Naive thymus-derived CD4-positive, alpha-beta T cell (primary cell): ENCODE measurements at regions not wholly inside any gene's neighbourhood (a gene's known extent, or its start where the extent isn't known, plus 50 kb on each side); places are given as distances from the start of the nearest gene placed in this dataset.

ENCODE experiments used
- ATAC-seq: fragments of 150-1000 bp; cut with Tn5 transposase; 2 replicates; pipeline ENCODE4 v1.10.0; 2021; ENCODE audit warnings: mild to moderate bottlenecking, moderate library complexity
- CTCF ChIA-PET: fragments of 350-600 bp; sonication (Branson Sonifier 250); formaldehyde crosslinking; loops from one replicate; lab custom pipeline; 2021; ENCODE audit warnings: antibody characterized with exemption; lab: Charles Lee
- POLR2A ChIA-PET: fragments of 350-600 bp; sonication (Branson Sonifier 250); formaldehyde crosslinking; loops from one replicate; lab custom pipeline; 2021; ENCODE audit warnings: antibody characterized with exemption, inconsistent platforms; lab: Charles Lee
- DNase-seq, 9 donors: peaks; one replicate each; pipeline versions ENCODE4 v3.0.0 to v3.0.0-alpha.2; 2020 to 2022; ENCODE audit warnings: mixed read lengths in 1 of 9
- H3K27ac ChIP-seq: one replicate; pipeline ENCODE4 v1.7.0; 2013; ENCODE audit warnings: mild to moderate bottlenecking, low read depth, low read length, moderate library complexity
- H3K27me3 ChIP-seq, 2 donors: one replicate each; pipeline ENCODE4 v1.7.0; 2013; ENCODE audit warnings: low read length in 2 of 2, mild to moderate bottlenecking in 2 of 2, moderate library complexity in 2 of 2; ENCODE audit not compliant: control insufficient read depth in 2 of 2, insufficient read depth in 2 of 2
- H3K36me3 ChIP-seq, 3 experiments: 1 replicate in 2 of 3; 2 replicates in 1 of 3; pipeline ENCODE4 v1.7.0; 2013; ENCODE audit warnings: low read length in 3 of 3, mild to moderate bottlenecking in 3 of 3, moderate library complexity in 1 of 3; ENCODE audit not compliant: insufficient read depth in 3 of 3, control insufficient read depth in 2 of 3
- H3K4me1 ChIP-seq, 2 donors: one replicate each; pipeline ENCODE4 v1.7.0; 2013; ENCODE audit warnings: low read length in 2 of 2, mild to moderate bottlenecking in 2 of 2, moderate library complexity in 1 of 2; ENCODE audit not compliant: control insufficient read depth in 2 of 2, insufficient read depth in 2 of 2
- H3K4me3 ChIP-seq: 2 replicates; pipeline ENCODE4 v1.7.0; 2013; ENCODE audit warnings: mild to moderate bottlenecking, low read length
- H3K9me3 ChIP-seq, 3 experiments: 1 replicate in 2 of 3; 2 replicates in 1 of 3; pipeline ENCODE4 v1.7.0; 2013; ENCODE audit warnings: low read length in 3 of 3; ENCODE audit not compliant: control insufficient read depth in 2 of 3
- H3K27ac Mint-ChIP-seq, 9 donors: one replicate each; pipeline ENCODE4 v1.8.0; 2020 to 2022; ENCODE audit warnings: mixed read lengths in 9 of 9, mild to moderate bottlenecking in 8 of 9, moderate library complexity in 5 of 9, inconsistent platforms in 2 of 9
- H3K27me3 Mint-ChIP-seq, 5 donors: one replicate each; pipeline ENCODE4 v1.8.0; 2021 to 2022; ENCODE audit warnings: mixed read lengths in 5 of 5, mild to moderate bottlenecking in 1 of 5
- H3K36me3 Mint-ChIP-seq, 5 donors: one replicate each; pipeline ENCODE4 v1.8.0; 2020 to 2022; ENCODE audit warnings: mixed read lengths in 5 of 5, mild to moderate bottlenecking in 3 of 5, inconsistent platforms in 1 of 5
- H3K4me1 Mint-ChIP-seq, 7 donors: one replicate each; pipeline ENCODE4 v1.8.0; 2020 to 2022; ENCODE audit warnings: mixed read lengths in 7 of 7, mild to moderate bottlenecking in 3 of 7, inconsistent platforms in 1 of 7
- H3K4me3 Mint-ChIP-seq, 10 donors: one replicate each; pipeline ENCODE4 v1.8.0; 2020 to 2022; ENCODE audit warnings: mild to moderate bottlenecking in 10 of 10, mixed read lengths in 10 of 10, moderate library complexity in 6 of 10, inconsistent platforms in 2 of 10
- H3K9me3 Mint-ChIP-seq, 11 donors: one replicate each; pipeline ENCODE4 v1.8.0; 2020 to 2022; ENCODE audit warnings: mixed read lengths in 11 of 11, mild to moderate bottlenecking in 4 of 11, inconsistent platforms in 1 of 11, moderate library complexity in 1 of 11
- intact Hi-C, 2 donors: fragments of 100-400 bp; cut with micrococcal nuclease; formaldehyde crosslinking; loops; one replicate each; pipeline ENCODE4 v1.15.1; 2023

DNA sequence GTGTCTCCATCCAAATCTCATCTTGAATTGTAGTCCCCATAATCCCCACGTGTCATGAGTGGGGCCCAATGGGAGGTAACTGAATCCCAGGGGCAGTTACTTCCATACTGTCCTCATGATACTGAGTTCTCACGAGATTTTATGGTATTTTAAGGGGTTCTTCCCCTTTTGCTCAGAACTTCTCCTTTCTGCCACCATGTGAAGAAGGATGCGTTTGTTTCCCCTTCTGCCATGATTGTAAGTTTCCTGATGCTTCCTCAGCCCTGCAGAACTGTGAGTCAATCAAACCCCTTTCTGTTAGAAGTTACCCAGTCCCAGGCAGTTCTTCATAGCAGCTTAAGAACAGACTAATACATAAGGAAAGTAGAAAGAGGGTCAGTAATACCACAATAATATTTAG, 480.4 kb downstream of the KCNJ3 start:
- Mint-ChIP-seq H3K4me1 (no peaks in the 10 kb centered on the region), H3K9me3 (peaks cover 0 to 5% (median 0%) of the 10 kb centered on the region in 11 donors), H3K27ac (no peak overlapping the region), H3K36me3 (no peaks in the 10 kb centered on the region), H3K4me3 (no peak overlapping the region), H3K27me3 (no peaks in the 10 kb centered on the region)
- ChIA-PET POLR2A (no interaction called here), CTCF (no interaction called here)
- Histone ChIP-seq H3K27me3 (no peaks in the 10 kb centered on the region), H3K27ac (no peak overlapping the region), H3K4me3 (no peak overlapping the region), H3K36me3 (no peaks in the 10 kb centered on the region), H3K9me3 (no peaks in the 10 kb centered on the region), H3K4me1 (no peaks in the 10 kb centered on the region)
- ATAC-seq (no peak), DNase-seq (no peak)
- intact Hi-C loops = no loop called here

DNA sequence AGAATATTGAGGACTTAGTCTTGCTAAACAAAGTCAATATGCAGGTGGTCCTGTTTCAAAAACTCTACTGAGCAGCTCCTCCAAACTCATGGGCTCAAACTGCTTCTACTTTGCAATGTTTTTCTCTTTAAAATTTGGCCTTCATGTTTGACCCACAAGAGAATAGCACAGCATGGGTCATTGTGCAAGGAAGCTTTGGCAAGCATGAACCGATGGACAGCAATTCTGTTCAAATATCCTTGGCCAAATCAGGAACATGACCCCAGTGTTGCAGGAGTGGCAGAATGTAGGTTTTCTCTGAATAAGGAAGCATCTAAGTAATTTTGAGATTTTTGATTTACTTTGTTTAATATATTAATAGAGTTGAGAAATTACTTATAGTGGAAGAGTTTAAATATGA, 477.9 kb downstream of the KCNJ3 start:
- no peaks in the 10 kb centered on the region for H3K36me3 ChIP-seq
- ATAC-seq (no peak), DNase-seq (no peak)
- Mint-ChIP-seq H3K27ac (no peak overlapping the region), H3K9me3 (peaks cover 0 to 4% (median 0%) of the 10 kb centered on the region in 11 donors), H3K36me3 (no peaks in the 10 kb centered on the region), H3K27me3 (no peaks in the 10 kb centered on the region), H3K4me1 (no peaks in the 10 kb centered on the region), H3K4me3 (no peak overlapping the region)
- ChIA-PET POLR2A (no interaction called here), CTCF (interaction anchor here (0.6 kb wide), 1 partner anchor 565 kb away, joined by 3 read pairs; no protein-coding TSS in a partner anchor)
- H3K27ac ChIP-seq = no peak overlapping the region
- H3K4me1 ChIP-seq = no peaks in the 10 kb centered on the region
- intact Hi-C loops = no loop called here
- H3K4me3 ChIP-seq = no peak overlapping the region
- no peaks in the 10 kb centered on the region for H3K27me3 ChIP-seq
- no peaks in the 10 kb centered on the region for H3K9me3 ChIP-seq

DNA sequence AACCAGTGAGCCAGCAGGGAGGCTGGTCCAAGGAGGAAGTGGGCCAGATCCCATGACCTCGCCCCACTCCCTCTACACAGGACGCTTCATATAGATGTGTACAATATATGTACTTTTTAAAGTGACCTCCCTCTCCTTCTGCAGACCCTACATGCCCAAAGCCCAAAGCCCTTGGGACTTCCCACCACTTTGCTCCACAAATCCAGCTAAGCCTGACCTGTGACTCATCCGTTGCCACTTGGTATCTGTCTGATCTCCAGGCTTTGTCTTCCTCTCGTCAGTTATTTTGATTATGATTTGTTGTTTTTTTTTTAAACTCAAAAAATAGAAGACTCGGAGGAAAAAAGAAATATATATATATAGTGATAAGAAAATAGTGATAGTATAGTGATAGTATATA, 470.8 kb downstream of the KCNJ3 start:
- Mint-ChIP-seq H3K4me3 (no peak overlapping the region), H3K4me1 (no peaks in the 10 kb centered on the region), H3K27me3 (no peaks in the 10 kb centered on the region), H3K9me3 (peaks cover 0 to 8% (median 0%) of the 10 kb centered on the region in 11 donors), H3K36me3 (no peaks in the 10 kb centered on the region), H3K27ac (no peak overlapping the region)
- ChIA-PET POLR2A (no interaction called here), CTCF (no interaction called here)
- Histone ChIP-seq H3K27ac (no peak overlapping the region), H3K4me3 (no peak overlapping the region), H3K27me3 (no peaks in the 10 kb centered on the region), H3K9me3 (no peaks in the 10 kb centered on the region), H3K36me3 (no peaks in the 10 kb centered on the region), H3K4me1 (no peaks in the 10 kb centered on the region)
- intact Hi-C loops = no loop called here
- ATAC-seq (no peak), DNase-seq (no peak)

DNA sequence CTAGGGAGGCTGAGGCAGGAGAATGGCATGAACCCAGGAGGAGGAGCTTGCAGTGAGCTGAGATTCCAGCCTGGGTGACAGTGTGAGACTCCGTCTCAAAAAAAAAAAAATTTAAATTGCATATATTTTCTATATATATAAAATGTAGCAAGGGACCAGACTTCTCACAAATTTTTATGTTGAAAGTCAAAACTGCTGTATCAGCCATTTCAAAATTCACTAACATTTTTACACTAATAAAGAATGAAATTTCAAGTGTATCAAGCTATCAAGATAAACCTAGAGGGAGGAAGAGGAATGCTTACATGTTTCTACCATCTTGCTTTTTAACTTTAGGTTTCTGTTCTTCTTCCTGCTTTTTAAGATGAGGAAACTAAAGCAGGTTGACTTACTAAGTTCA, 464.0 kb downstream of the KCNJ3 start:
- ChIA-PET POLR2A (interaction anchor here (0.8 kb wide), 1 partner anchor 1708 kb away, joined by 4 read pairs; no protein-coding TSS in a partner anchor), CTCF (no interaction called here)
- Histone ChIP-seq H3K9me3 (no peaks in the 10 kb centered on the region), H3K27ac (no peak overlapping the region), H3K4me3 (no peak overlapping the region), H3K36me3 (no peaks in the 10 kb centered on the region), H3K27me3 (no peaks in the 10 kb centered on the region), H3K4me1 (no peaks in the 10 kb centered on the region)
- Mint-ChIP-seq H3K9me3 (peaks cover 0 to 5% (median 0%) of the 10 kb centered on the region in 11 donors), H3K4me3 (no peak overlapping the region), H3K36me3 (no peaks in the 10 kb centered on the region), H3K27me3 (no peaks in the 10 kb centered on the region), H3K27ac (no peak overlapping the region), H3K4me1 (no peaks in the 10 kb centered on the region)
- ATAC-seq (no peak), DNase-seq (no peak)
- intact Hi-C loops = no loop called here

DNA sequence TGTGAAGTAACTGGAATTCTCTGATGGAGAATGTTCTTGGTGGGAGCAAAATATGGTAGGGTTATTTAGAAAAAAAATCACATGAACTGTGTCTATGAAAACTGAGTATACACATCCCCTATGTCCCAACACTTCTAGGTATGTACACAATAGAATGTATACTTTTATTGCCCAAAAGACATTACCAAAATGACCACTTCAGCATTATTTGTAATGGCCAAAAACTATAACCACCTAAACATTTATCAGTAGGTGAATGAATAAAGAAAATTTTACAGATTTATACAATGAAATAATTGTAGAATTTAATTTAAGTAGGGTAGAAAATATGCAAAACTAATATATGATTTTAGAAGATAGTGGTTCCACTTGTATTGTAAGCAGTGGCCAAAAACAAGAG, 462.8 kb downstream of the KCNJ3 start:
- H3K4me3 Mint-ChIP-seq = no peak overlapping the region
- H3K27me3 ChIP-seq = no peaks in the 10 kb centered on the region
- no peak overlapping the region for H3K27ac Mint-ChIP-seq
- H3K36me3 Mint-ChIP-seq = no peaks in the 10 kb centered on the region
- H3K4me3 ChIP-seq = no peak overlapping the region
- H3K36me3 ChIP-seq = no peaks in the 10 kb centered on the region
- H3K4me1 Mint-ChIP-seq = no peaks in the 10 kb centered on the region
- no peak overlapping the region for H3K27ac ChIP-seq
- H3K4me1 ChIP-seq = no peaks in the 10 kb centered on the region
- peaks cover 0 to 5% (median 0%) of the 10 kb centered on the region in 11 donors for H3K9me3 Mint-ChIP-seq
- no peaks in the 10 kb centered on the region for H3K9me3 ChIP-seq
- intact Hi-C loops = no loop called here
- ATAC-seq (no peak), DNase-seq (no peak)
- ChIA-PET POLR2A (no interaction called here), CTCF (no interaction called here)
- no peaks in the 10 kb centered on the region for H3K27me3 Mint-ChIP-seq

DNA sequence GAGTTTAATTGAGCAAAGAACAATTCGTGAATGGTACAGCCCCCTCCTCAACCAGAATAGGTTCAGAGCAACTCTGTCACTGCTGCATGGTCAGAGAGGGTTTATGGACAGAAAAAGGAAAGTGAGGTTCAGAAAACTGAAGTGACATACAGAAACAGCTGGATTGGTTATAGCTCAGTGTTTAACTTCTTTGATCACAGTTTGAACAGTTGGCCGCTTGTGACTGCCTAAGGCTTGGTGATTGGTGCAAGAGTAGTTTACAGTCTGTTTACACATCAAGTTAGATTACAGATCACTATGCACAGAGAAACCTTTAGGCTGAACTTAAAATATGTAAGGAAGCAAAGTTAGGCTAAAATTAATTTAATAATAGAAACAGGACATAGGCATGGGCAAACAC, 459.2 kb downstream of the KCNJ3 start:
- no peaks in the 10 kb centered on the region for H3K4me1 ChIP-seq
- no peaks in the 10 kb centered on the region for H3K27me3 ChIP-seq
- no peaks in the 10 kb centered on the region for H3K36me3 Mint-ChIP-seq
- CTCF ChIA-PET = no interaction called here
- H3K36me3 ChIP-seq = no peaks in the 10 kb centered on the region
- DNase-seq = no peak
- H3K27ac ChIP-seq = no peak overlapping the region
- H3K9me3 ChIP-seq = no peaks in the 10 kb centered on the region
- intact Hi-C loops = no loop called here
- POLR2A ChIA-PET = no interaction called here
- no peaks in the 10 kb centered on the region for H3K27me3 Mint-ChIP-seq
- peaks cover 0 to 8% (median 0%) of the 10 kb centered on the region in 11 donors for H3K9me3 Mint-ChIP-seq
- no peak overlapping the region for H3K4me3 ChIP-seq
- no peaks in the 10 kb centered on the region for H3K4me1 Mint-ChIP-seq
- no peak for ATAC-seq
- no peak overlapping the region for H3K27ac Mint-ChIP-seq
- H3K4me3 Mint-ChIP-seq = no peak overlapping the region

DNA sequence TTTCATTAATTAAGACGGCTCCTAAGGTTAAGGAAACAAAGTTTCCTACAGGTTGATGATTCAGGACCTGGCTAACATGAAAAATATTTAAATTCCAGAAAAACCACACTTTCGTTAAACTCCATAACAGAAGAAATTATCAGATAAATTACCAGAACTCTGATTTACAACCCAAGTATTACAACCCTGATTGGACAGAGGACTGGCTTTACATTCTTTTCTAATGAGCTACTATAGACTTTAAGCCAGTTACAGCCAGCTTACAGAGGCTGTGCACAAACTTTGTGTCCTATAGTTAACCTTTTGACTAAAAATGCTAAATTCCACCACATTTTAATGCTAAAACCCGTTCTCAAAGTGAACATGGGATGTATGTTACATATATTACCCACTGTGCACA, 458.6 kb downstream of the KCNJ3 start:
- intact Hi-C loops = no loop called here
- CTCF ChIA-PET = no interaction called here
- H3K9me3 ChIP-seq = no peaks in the 10 kb centered on the region
- POLR2A ChIA-PET = no interaction called here
- no peak overlapping the region for H3K4me3 ChIP-seq
- H3K9me3 Mint-ChIP-seq = peaks cover 0 to 8% (median 0%) of the 10 kb centered on the region in 11 donors
- H3K27ac Mint-ChIP-seq = no peak overlapping the region
- no peak for ATAC-seq
- H3K27me3 Mint-ChIP-seq = no peaks in the 10 kb centered on the region
- H3K27ac ChIP-seq = no peak overlapping the region
- H3K27me3 ChIP-seq = no peaks in the 10 kb centered on the region
- no peaks in the 10 kb centered on the region for H3K4me1 Mint-ChIP-seq
- no peaks in the 10 kb centered on the region for H3K36me3 Mint-ChIP-seq
- no peaks in the 10 kb centered on the region for H3K36me3 ChIP-seq
- H3K4me1 ChIP-seq = no peaks in the 10 kb centered on the region
- H3K4me3 Mint-ChIP-seq = no peak overlapping the region
- DNase-seq = no peak
